Dedifferentiated amniotic fluid mesenchymal stem cell (primary cell): ENCODE measurements at regions not wholly inside any gene's neighbourhood (a gene's known extent, or its start where the extent isn't known, plus 50 kb on each side); places are given as distances from the start of the nearest gene placed in this dataset.
"Not testable (repeated sequence)": the region's sequence is repeated elsewhere in the genome, so short reads cannot be mapped to it uniquely, and the experiment has no call there.

Experiments used
- DNase-seq: peaks from one replicate; pipeline ENCODE4 v3.0.0-alpha.2; 2016; ENCODE audit errors: extremely low spot score

- no peak for DNase-seq
Observed at GRCh38 chr15:81723113-81723651, 322.6 kb downstream of the MEX3B start.

- DNase-seq: not testable (repeated sequence)
Observed at GRCh38 chr15:81716468-81716867, 329.4 kb downstream of the MEX3B start.

GRCh38 chr15:81710328-81710727 is 335.5 kb downstream of the MEX3B start:
- no peak for DNase-seq

GRCh38 chr15:81706816-81707346 is 332.9 kb upstream of the TMC3 start:
- not testable (repeated sequence) for DNase-seq

GRCh38 chr15:81705727-81706126 is 331.7 kb upstream of the TMC3 start:
- DNase-seq: not testable (repeated sequence)

GRCh38 chr15:81686021-81686420 is 312.0 kb upstream of the TMC3 start:
- no peak for DNase-seq

- DNase-seq: no peak
Observed at GRCh38 chr15:81685237-81685636, 311.2 kb upstream of the TMC3 start.

GRCh38 chr15:81680829-81681228 is 306.8 kb upstream of the TMC3 start:
- DNase-seq: no peak

GRCh38 chr15:81666839-81667238 is 292.8 kb upstream of the TMC3 start:
- no peak for DNase-seq

- DNase-seq: no peak
Observed at GRCh38 chr15:81660976-81661375, 287.0 kb upstream of the TMC3 start.

- no peak for DNase-seq
Observed at GRCh38 chr15:81653259-81653658, 279.2 kb upstream of the TMC3 start.

- no peak for DNase-seq
Observed at GRCh38 chr15:81645470-81645869, 271.5 kb upstream of the TMC3 start.

GRCh38 chr15:81643771-81644170 is 269.8 kb upstream of the TMC3 start:
- DNase-seq: no peak

GRCh38 chr15:81642451-81642990 is 268.5 kb upstream of the TMC3 start:
- DNase-seq: peak; percentile 93

- not testable (repeated sequence) for DNase-seq
Observed at GRCh38 chr15:81636064-81636463, 262.1 kb upstream of the TMC3 start.

- DNase-seq: no peak
Observed at GRCh38 chr15:81633889-81634288, 259.9 kb upstream of the TMC3 start.

GRCh38 chr15:81625896-81626295 is 251.9 kb upstream of the TMC3 start:
- DNase-seq: no peak

- DNase-seq: no peak
Observed at GRCh38 chr15:81619002-81619401, 245.0 kb upstream of the TMC3 start.

- no peak for DNase-seq
Observed at GRCh38 chr15:81612631-81613030, 238.6 kb upstream of the TMC3 start.

GRCh38 chr15:81611679-81612078 is 237.7 kb upstream of the TMC3 start:
- DNase-seq: no peak

GRCh38 chr15:81608309-81608829 is 234.4 kb upstream of the TMC3 start:
- DNase-seq: no peak

GRCh38 chr15:81604713-81605112 is 230.7 kb upstream of the TMC3 start:
- DNase-seq: no peak

- DNase-seq: no peak
Observed at GRCh38 chr15:81596159-81596865, 222.3 kb upstream of the TMC3 start.
